Loucy (cell line): ENCODE measurements at regions not wholly inside any gene's neighbourhood (a gene's known extent, or its start where the extent isn't known, plus 50 kb on each side); places are given as distances from the start of the nearest gene placed in this dataset.

Source experiments
- EZH2phosphoT487 ChIP-seq: fragments of 200-600 bp; IDR thresholded peaks from 2 replicates; pipeline ENCODE4 v1.6.1; 2018; ENCODE audit warnings: antibody characterized with exemption, mild to moderate bottlenecking, moderate library complexity, borderline replicate concordance
- TF ChIP-seq, protein P1 (sequence below): fragments of 200-600 bp; sonication (generic); conservative IDR thresholded peaks from 2 replicates; pipeline ENCODE4 v1.5.1; 2014; ENCODE audit warnings: mild to moderate bottlenecking, antibody characterized with exemption, low read length

- TF ChIP-seq, protein P1, sequence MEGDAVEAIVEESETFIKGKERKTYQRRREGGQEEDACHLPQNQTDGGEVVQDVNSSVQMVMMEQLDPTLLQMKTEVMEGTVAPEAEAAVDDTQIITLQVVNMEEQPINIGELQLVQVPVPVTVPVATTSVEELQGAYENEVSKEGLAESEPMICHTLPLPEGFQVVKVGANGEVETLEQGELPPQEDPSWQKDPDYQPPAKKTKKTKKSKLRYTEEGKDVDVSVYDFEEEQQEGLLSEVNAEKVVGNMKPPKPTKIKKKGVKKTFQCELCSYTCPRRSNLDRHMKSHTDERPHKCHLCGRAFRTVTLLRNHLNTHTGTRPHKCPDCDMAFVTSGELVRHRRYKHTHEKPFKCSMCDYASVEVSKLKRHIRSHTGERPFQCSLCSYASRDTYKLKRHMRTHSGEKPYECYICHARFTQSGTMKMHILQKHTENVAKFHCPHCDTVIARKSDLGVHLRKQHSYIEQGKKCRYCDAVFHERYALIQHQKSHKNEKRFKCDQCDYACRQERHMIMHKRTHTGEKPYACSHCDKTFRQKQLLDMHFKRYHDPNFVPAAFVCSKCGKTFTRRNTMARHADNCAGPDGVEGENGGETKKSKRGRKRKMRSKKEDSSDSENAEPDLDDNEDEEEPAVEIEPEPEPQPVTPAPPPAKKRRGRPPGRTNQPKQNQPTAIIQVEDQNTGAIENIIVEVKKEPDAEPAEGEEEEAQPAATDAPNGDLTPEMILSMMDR = peak; percentile 57
- no peak for TF ChIP-seq EZH2phosphoT487
Measured at GRCh38 chr4:135371137-135371536, 1169.5 kb upstream of the PABPC4L start.
